IPS-20b (cell line): ENCODE measurements at regions not wholly inside any gene's neighbourhood (a gene's known extent, or its start where the extent isn't known, plus 50 kb on each side); places are given as distances from the start of the nearest gene placed in this dataset.
"Not testable (repeated sequence)": the region's sequence is repeated elsewhere in the genome, so short reads cannot be mapped to it uniquely, and the experiment has no call there.

Source experiments
- H3K27ac ChIP-seq: one replicate; pipeline ENCODE4 v1.5.1; 2013; ENCODE audit warnings: low read length
- H3K27me3 ChIP-seq: 2 replicates; pipeline ENCODE4 v1.6.1; 2013; ENCODE audit warnings: mild to moderate bottlenecking, low read length, inconsistent platforms; ENCODE audit not compliant: insufficient read depth
- H3K36me3 ChIP-seq: 2 replicates; pipeline ENCODE4 v1.6.1; 2013; ENCODE audit warnings: low read depth, mild to moderate bottlenecking, inconsistent platforms, low read length, moderate library complexity; ENCODE audit not compliant: insufficient read depth
- H3K4me1 ChIP-seq: 2 replicates; pipeline ENCODE4 v1.6.1; 2013; ENCODE audit warnings: mild to moderate bottlenecking, control low read depth, inconsistent platforms, low read length, moderate library complexity; ENCODE audit not compliant: insufficient read depth
- H3K4me3 ChIP-seq: 2 replicates; pipeline ENCODE4 v1.5.1; 2013; ENCODE audit warnings: mild to moderate bottlenecking, low read length, inconsistent platforms
- H3K9ac ChIP-seq: 2 replicates; pipeline ENCODE4 v1.6.1; 2013; ENCODE audit warnings: low read depth, mild to moderate bottlenecking, inconsistent platforms, low read length, moderate library complexity
- H3K9me3 ChIP-seq: 2 replicates; pipeline ENCODE4 v1.6.1; 2013; ENCODE audit warnings: mild to moderate bottlenecking, low read depth, low read length, inconsistent platforms; ENCODE audit not compliant: insufficient read depth

DNA sequence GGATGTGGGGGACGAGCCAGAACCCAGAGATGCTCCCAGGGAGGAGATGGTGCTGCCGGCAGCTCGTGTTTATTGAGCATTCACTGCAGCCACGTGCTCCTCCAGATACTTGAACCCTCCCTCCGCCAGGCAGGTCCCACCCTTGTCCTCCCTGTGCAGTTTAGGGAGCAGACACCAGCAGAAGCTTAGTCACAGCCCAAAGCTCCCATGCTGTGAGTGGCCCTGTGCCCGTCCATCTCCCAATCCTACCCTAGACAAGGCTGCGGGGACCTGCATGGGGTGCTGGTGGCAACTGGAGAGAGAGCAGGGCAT is 176.5 kb upstream of the COPS8 start:
- Histone ChIP-seq H3K4me1 (peaks cover 2% of the 10 kb centered on the region; the same call in 1 of the 2 replicates), H3K36me3 (no peaks in the 10 kb centered on the region), H3K27me3 (no peaks in the 10 kb centered on the region), H3K9me3 (no peaks in the 10 kb centered on the region), H3K4me3 (no peak overlapping the region), H3K27ac (no peak overlapping the region), H3K9ac (no peak overlapping the region)

DNA sequence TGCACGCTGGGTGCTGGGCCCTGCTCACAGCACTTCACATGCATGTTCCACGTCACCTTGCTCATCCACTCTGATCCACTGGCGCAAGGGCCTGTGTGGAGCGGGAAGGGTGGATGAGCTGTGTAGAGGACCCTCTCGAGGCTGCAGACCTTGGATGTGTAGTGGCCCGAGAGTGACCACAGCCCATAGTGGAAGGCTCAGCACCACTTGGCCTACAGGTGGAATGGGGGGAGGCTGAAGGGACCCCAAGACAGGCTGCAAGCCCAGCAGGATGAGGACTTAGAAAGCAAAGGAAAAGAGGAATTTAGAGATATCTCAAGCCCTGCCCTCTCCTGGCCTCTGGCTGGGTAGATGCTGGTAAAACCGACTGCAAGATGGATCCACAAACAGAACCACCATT is 175.9 kb upstream of the COPS8 start:
- H3K27me3 ChIP-seq = no peaks in the 10 kb centered on the region
- H3K27ac ChIP-seq = no peak overlapping the region
- no peak overlapping the region for H3K9ac ChIP-seq
- peaks cover 2% of the 10 kb centered on the region; the same call in 1 of the 2 replicates for H3K4me1 ChIP-seq
- H3K9me3 ChIP-seq = no peaks in the 10 kb centered on the region
- no peak overlapping the region for H3K4me3 ChIP-seq
- H3K36me3 ChIP-seq = no peaks in the 10 kb centered on the region

DNA sequence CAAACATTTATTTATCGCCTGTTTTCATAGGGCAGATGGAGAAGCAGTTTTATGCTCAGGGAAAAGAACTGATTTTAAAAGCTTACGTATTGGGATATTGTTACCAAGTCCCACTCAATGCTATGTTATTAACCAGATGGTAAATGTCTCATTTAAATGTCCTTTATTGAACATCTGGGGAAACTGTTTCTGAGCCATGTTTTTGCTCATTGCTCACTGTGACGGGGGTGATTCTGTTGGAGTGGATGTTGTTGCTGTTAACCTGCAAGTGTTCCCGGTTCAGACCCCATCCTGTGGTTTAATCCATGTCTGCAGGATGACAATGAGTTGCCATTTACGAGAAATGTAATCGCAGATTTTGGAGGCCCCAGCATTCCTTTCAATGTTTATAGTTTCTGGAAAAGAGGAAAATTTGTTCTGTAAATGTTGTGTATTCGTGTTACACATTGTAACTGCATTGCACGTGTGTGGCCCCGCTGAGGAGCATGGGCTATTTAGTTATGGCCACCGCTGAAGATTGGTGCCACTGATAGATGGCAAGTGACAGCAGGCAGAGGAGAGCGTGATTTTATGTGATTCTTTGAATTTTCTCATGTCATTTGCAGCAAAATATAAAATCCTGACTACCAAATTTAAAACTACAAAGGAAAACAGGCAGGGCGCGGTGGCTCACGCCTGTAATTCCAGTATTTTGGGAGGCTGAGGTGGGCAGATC is 174.8 kb upstream of the COPS8 start:
- H3K4me3 ChIP-seq = no peak overlapping the region
- no peaks in the 10 kb centered on the region for H3K36me3 ChIP-seq
- H3K9ac ChIP-seq = no peak overlapping the region
- H3K4me1 ChIP-seq = peaks cover 2% of the 10 kb centered on the region; the same call in 1 of the 2 replicates
- no peaks in the 10 kb centered on the region for H3K9me3 ChIP-seq
- H3K27me3 ChIP-seq = no peaks in the 10 kb centered on the region
- no peak overlapping the region for H3K27ac ChIP-seq

DNA sequence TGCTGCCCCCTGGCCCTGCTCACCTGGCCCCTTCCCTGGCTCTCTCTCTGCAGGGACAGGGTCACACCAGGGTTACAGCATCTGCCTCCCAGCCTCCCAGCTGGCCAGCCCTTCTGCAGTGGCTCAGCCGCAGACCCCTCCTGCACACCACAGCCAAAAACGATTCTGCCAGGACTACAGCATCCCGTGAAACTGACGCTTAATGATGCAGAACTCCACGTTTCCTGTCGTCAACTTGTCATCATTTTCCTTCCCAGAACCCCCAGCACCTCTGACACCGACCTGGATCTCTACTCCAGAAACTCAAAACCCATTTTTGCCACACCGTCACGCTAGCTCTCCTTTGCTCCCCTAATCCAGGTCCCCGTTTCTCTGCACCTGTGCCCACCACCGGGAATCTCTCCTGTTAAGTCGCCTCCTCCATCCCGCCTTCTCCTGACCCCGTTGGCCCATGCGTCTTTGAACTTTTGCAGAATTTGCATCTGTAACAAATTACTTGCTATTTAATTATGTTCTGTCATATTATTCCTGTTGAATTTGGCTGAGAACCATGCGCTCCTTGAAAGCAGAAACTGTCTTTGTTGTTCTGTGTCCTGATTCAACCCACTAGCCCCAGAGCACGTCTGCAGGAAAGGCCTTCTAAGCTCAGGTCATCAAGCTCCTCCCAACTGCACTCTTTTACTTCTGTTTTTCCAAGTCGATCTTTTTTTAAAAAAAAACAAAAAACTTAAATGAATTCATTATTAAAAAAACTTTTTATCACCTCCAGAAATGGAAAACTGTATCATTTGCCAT is 173.2 kb upstream of the COPS8 start:
- no peaks in the 10 kb centered on the region for H3K27me3 ChIP-seq
- H3K9me3 ChIP-seq = no peaks in the 10 kb centered on the region
- H3K9ac ChIP-seq = no peak overlapping the region
- peaks cover under 1% of the 10 kb centered on the region; the same call in 1 of the 2 replicates for H3K4me1 ChIP-seq
- no peak overlapping the region for H3K27ac ChIP-seq
- H3K4me3 ChIP-seq = no peak overlapping the region
- no peaks in the 10 kb centered on the region for H3K36me3 ChIP-seq

DNA sequence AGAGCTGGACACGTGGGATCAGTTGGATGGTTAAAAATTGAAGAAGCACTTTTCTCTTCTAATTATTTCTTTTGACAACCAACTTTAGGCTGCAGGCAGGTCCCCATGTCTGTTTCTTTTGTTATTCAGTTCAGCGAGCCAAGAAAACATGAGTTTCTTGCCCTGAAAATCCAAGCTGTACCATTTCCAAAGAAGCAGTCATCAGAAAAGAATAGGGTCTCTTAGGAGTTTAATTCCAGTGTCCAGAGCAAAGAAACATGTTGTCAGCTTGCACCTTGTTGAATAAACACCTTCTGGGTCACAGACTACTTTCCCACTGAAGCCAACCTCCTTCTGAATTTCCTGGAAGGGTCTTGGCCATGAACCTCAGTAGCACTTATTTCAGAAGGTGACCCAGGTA is 170.5 kb upstream of the COPS8 start:
- H3K4me3 ChIP-seq = no peak overlapping the region
- H3K27ac ChIP-seq = no peak overlapping the region
- H3K9ac ChIP-seq = no peak overlapping the region
- no peaks in the 10 kb centered on the region for H3K36me3 ChIP-seq
- no peaks in the 10 kb centered on the region for H3K9me3 ChIP-seq
- no peaks in the 10 kb centered on the region for H3K27me3 ChIP-seq
- H3K4me1 ChIP-seq = no peaks in the 10 kb centered on the region

DNA sequence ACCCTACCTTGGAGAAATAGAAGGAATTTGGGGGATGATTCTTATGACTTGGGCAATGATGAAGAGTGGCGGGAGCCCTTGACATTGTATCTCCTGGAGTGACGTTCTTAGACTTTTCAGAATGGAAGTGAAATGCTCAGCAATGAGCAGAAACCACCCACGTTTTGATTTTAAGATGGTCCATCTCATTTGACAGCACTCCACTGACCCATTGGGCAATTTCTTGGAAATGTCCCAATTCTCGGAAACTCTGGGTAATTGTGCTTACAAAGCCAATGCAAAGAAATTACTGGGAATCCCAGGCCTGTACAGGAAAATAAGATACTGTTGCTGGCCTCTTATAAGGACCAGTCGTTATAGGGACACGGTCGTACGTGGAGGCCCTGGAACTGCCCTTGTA is 170.0 kb upstream of the COPS8 start:
- Histone ChIP-seq H3K36me3 (no peaks in the 10 kb centered on the region), H3K27ac (no peak overlapping the region), H3K4me3 (no peak overlapping the region), H3K4me1 (no peaks in the 10 kb centered on the region), H3K9ac (no peak overlapping the region), H3K27me3 (no peaks in the 10 kb centered on the region), H3K9me3 (no peaks in the 10 kb centered on the region)

DNA sequence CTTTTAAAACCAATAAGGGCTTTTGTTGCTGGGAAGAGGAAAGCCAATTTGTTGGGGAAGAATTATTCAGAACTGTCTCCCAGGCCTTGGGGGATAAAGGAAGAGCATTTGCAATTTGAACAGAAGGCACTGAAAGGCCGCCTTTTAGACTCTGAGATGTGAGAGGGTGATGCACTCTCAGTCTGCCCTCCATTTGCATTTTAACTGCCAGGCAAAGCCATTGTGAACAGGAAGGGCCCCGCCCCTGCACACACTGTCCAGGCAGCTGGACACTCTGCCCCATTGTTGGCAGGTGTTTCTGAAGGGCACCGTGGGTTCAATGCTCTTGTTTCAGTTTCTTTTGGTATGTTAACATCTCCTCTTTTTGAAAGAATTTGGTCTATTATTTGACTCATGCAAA is 169.5 kb upstream of the COPS8 start:
- H3K36me3 ChIP-seq = no peaks in the 10 kb centered on the region
- no peak overlapping the region for H3K9ac ChIP-seq
- no peak overlapping the region for H3K4me3 ChIP-seq
- no peak overlapping the region for H3K27ac ChIP-seq
- no peaks in the 10 kb centered on the region for H3K27me3 ChIP-seq
- no peaks in the 10 kb centered on the region for H3K9me3 ChIP-seq
- no peaks in the 10 kb centered on the region for H3K4me1 ChIP-seq

DNA sequence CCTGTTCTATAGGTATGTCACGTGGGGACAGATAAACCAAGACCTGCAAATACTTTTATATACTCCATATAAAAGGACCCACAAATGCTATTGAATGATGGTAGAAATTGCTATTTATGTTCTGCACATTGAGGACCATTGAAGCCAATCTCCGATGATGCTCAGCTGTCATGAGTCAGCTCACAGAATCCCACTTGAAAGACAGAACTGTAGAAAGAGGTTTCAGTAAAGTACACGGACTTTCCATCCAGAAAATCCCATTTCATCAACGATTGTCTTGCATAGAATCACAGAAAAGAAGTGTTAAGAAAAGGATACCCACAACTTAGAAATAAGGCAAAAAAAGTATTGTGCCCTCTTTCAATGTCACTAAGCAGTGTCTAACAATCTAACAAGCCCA is 169.0 kb upstream of the COPS8 start:
- no peaks in the 10 kb centered on the region for H3K27me3 ChIP-seq
- H3K4me3 ChIP-seq = no peak overlapping the region
- H3K9me3 ChIP-seq = no peaks in the 10 kb centered on the region
- no peak overlapping the region for H3K27ac ChIP-seq
- H3K4me1 ChIP-seq = no peaks in the 10 kb centered on the region
- no peak overlapping the region for H3K9ac ChIP-seq
- no peaks in the 10 kb centered on the region for H3K36me3 ChIP-seq

DNA sequence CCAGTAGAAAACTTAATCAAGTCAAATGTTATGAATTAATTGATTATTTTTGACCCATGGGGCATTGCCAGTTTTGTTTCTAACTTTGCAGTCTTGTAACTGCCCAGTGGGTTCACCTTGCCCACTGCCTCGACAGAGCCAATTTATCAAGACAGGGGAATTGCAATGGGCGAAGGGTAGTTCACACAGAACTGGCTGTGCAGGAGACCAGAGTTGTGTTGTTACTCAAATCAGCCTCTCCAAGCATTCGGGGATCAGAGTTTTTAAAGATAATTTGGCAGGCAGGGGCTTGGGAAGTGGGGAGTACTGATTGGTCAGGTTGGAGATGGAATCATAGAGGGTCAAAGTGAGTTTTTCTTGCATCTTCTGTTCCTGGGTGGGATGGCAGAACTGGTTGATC is 168.5 kb upstream of the COPS8 start:
- Histone ChIP-seq H3K4me3 (no peak overlapping the region), H3K27ac (no peak overlapping the region)

DNA sequence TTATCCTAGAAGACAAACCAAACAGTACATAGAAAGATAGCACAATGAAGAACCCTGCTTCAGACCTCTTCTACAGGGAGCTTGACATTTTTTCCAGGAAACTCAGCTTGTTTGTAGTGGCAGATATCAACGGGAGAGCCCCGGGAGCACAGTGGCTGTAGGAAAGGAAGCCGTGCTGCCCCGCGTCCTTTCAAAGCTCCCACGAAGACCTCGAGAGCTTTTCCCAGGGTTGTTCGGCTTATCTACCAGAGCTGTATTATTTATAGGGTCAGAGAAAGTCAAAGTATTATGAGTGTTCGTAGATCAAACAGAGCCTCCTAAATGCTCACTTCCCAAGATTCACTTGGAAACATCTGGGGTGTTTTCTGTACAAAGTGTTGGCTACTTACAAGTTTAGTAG is 167.1 kb upstream of the COPS8 start:
- no peak overlapping the region for H3K4me3 ChIP-seq
- no peak overlapping the region for H3K27ac ChIP-seq
- no peaks in the 10 kb centered on the region for H3K27me3 ChIP-seq
- H3K4me1 ChIP-seq = no peaks in the 10 kb centered on the region
- H3K9ac ChIP-seq = no peak overlapping the region
- H3K9me3 ChIP-seq = no peaks in the 10 kb centered on the region
- no peaks in the 10 kb centered on the region for H3K36me3 ChIP-seq

More for the DNA sequence above, 168.5 kb upstream of the COPS8 start:
- H3K4me1 ChIP-seq = no peaks in the 10 kb centered on the region
- no peaks in the 10 kb centered on the region for H3K9me3 ChIP-seq
- no peak overlapping the region for H3K9ac ChIP-seq
- no peaks in the 10 kb centered on the region for H3K27me3 ChIP-seq
- H3K36me3 ChIP-seq = no peaks in the 10 kb centered on the region

DNA sequence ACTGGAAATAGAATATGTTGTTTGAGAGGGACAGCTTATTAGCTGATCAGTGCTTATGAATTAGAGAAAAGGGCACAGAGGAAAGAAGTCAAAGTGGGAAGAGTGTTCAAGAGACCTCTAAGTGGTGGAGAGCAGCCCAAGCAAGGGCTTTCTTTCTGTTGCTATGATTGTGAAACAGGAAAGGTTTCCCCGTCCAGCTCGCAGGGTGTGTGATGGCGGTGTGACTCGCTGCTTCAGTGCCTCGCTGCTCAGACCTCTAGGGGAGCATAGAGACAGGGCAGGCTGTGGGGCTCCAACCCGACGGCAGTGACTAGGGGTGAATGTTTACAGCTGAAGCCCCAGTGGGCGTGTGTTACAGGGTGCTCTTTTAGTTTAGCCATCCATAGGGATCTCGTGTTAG is 166.5 kb upstream of the COPS8 start:
- H3K36me3 ChIP-seq = no peaks in the 10 kb centered on the region
- H3K27ac ChIP-seq = no peak overlapping the region
- no peaks in the 10 kb centered on the region for H3K9me3 ChIP-seq
- H3K4me3 ChIP-seq = no peak overlapping the region
- H3K9ac ChIP-seq = no peak overlapping the region
- no peaks in the 10 kb centered on the region for H3K4me1 ChIP-seq
- H3K27me3 ChIP-seq = no peaks in the 10 kb centered on the region

DNA sequence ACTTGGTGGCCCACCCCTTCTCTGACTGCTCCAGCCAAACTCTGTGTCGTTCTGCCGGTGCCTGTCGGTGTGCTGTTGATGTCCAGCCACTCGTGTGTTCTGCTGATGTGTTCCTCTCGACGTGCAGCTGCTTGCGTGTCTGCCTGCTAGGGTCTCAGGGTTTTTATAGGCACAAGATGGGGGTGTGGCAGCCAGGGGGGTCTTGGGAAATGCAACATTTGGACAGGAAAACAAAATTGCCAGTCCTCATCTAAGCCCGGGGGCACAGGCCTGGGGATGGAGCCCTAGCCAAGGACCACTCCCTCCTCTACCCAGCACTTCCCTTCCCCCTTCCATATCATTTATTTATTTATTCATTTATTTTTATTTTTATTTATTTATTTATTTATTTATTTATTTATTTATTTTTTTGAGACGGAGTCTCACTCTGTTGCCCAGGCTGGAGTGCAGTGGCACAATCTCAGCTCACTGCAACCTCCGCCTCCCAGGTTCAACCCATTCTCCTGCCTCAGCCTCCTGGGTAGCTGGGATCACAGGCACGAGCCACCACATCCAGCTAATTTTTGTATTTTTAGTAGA is 165.8 kb upstream of the COPS8 start:
- not testable (repeated sequence) for H3K36me3 ChIP-seq, H3K27me3 ChIP-seq, H3K9ac ChIP-seq, H3K27ac ChIP-seq, H3K4me1 ChIP-seq, H3K9me3 ChIP-seq, H3K4me3 ChIP-seq
